ENCODE measurements at regions not wholly inside any gene's neighbourhood (a gene's known extent, or its start where the extent isn't known, plus 50 kb on each side); places are given as distances from the start of the nearest gene placed in this dataset.

- no peak for TF ChIP-seq CTCF (IDR thresholded peaks at IDR 0.05)
- no peak for TF ChIP-seq POLR2A (IDR thresholded peaks at IDR 0.05)
These were observed 578.9 kb downstream of the HAO1 start for GRCh38 chr20:7361321-7361720.
